HS-5 (cell line): ENCODE measurements at regions not wholly inside any gene's neighbourhood (a gene's known extent, or its start where the extent isn't known, plus 50 kb on each side); places are given as distances from the start of the nearest gene placed in this dataset.
A peak's percentile ranks its signal among the peaks of the same experiment; 100 is the strongest.

Experiments
- DNase-seq: peaks from one replicate; pipeline ENCODE4 v3.0.0-alpha.2; 2012; ENCODE audit warnings: low read depth

DNA sequence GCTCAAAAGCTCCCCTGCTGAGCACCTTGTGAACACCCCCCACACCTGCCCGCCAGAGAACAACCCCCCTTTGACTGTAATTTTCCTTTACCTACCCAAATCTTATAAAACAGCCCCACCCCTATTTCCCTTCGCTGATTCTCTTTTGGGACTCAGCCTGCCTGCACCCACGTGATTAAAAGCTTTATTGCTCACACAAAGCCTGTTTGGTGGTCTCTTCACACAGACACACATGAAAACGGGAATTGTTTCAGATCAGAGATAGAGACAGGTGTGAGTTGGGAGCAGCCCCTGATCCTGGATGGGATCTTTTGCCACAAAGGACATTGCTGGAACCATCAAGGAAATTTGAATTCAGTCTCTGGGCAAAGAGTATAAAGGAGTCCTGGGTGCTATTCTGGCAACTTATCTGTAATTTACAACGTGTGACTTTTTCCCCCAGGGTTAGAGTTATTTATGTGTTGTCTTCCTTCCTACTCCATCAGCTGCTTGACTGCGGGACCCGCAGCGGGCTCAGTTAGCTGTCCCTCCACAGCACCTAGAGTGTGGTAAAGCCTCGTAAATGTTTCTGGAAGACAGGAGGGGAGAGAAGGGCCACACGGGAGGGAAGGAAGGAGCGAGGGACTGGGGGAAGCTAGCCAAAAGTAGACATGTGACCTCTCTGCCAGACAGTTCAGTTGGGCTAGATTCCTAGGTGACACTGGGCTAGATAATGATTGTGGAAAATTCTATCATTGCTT, 437.0 kb downstream of the ZNF608 start:
- no peak for DNase-seq

DNA sequence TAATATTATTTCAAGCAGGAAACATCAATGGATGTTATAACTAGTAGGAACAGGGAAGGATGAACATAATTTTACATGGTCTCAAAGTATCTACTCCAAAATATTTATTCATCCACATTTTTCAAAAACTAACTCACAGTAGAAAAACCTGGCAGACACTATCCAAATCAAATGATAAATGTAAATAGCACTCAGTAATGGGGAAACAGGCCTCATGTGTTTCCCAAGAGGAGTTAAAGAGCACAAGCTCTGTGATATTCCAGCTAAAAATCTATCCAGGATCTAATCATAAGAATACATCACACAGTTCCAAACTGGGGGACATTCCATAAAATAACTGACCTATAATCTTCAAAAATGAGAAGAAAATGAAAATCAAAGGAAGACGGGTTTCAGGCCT, 443.1 kb downstream of the ZNF608 start:
- no peak for DNase-seq

DNA sequence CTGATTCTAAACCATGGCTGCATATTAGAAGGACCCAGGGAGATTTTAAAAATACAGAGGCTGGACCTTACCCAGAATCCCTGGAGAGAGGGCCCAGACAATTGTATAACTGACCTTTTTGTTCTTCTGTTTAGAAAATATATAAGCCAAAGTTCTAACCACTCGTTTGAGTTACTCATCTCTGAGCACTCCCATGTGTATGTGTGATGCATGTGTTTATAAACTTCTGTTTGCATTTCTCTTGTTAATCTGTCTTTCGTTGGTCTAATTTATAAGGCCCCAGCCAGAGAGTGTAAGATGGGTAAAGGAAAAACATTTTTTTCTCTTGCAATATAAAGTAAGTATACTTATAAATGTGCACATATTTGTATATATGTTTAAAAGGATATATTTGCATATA, 443.9 kb downstream of the ZNF608 start:
- DNase-seq = no peak

DNA sequence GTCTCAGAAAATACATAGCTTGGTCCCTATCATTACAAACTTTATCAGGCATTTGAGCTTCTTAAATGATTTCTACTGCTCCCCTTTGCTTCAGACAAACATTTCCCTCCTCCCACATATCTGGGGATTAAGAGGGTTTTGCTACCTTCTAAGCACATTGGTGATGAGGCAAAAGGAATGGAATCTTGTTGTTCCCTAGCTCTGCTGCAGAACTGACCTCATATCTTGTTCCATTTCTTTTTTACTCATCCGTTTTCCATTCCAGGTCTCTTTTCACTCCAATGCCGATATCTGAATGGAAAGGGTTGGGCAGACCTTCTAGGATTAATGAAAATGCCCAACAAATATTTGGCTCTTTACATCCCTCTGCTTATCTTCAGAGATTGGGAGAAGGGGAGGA, 444.6 kb downstream of the ZNF608 start:
- DNase-seq = no peak

DNA sequence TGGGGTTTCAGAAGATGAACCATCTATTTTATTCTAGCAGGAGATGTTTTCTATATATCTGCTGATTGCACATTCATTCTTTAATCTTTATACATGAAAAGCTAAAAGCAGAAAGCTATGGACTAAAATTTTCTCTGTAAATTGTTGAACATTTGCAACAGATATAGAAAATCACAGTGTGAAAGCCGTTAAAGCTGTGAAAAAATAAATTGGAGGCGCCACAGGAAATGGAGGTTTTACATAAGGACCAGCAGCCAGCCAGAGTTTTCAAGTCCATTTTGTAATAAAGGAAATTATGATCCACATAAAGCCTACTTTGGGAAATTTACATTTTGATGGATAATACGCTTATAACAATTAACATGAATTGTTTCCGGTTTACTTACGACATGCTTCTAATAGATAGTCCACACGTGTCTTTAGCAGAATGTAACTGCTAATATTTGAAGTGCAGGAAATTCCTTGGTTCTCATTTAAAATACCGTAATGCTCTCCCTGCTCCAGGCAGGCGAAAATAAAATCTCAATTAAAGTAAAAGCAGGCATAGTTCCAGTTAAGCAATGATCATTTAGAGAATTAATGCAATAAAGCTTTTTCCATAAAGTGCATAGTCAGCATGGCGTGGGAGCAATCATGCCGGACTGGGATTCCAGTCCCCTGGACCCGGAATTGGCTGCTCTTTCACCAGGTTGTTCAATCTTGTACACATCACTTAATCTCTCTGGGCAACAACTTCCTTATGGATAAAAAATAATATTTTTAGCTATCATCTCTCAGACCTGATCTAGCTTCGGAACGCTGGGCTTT, 445.4 kb downstream of the ZNF608 start:
- DNase-seq = no peak

DNA sequence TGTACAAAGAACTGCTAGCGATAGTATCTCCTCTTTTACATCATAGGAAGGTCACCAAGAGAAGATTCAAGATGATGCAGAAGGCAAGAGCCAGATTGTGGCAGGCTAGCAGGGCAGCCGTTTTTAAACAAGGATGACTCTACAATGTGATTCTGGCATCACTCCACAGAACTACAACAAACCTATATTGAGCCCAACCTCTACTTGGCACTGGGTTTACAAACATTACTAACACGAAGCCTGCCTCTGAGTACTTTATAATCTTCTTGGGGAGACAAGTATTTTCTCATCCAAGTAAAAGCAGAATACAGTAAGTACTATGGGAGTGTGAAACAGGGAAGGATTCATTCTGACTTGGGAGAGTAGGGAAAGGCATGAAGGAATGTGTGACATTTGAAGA, 448.6 kb downstream of the ZNF608 start:
- no peak for DNase-seq

DNA sequence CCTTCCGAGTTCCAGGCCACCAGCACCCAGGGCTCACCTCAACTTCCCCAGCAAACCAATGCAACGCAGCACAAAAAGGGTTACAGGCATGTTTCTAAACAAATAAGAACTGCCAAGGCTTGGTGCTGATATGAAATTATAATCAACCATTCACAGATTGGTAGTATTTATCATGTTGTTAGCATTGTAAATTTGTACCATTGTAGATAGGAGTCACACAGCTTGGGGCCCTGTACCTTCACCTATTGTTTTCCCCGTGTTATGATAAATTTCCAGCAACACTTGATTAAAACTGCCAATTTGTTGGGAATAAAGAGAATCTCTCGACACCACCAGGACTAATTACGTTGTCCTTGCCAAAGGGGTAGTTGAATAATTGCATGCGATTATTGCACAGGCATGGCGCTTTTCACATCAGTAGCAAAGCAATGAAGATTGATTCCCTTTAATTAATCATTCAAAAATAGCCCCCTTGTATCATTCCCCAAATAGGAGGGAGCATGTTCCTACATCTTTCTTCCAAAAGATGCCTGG, 454.1 kb downstream of the ZNF608 start:
- DNase-seq = no peak

DNA sequence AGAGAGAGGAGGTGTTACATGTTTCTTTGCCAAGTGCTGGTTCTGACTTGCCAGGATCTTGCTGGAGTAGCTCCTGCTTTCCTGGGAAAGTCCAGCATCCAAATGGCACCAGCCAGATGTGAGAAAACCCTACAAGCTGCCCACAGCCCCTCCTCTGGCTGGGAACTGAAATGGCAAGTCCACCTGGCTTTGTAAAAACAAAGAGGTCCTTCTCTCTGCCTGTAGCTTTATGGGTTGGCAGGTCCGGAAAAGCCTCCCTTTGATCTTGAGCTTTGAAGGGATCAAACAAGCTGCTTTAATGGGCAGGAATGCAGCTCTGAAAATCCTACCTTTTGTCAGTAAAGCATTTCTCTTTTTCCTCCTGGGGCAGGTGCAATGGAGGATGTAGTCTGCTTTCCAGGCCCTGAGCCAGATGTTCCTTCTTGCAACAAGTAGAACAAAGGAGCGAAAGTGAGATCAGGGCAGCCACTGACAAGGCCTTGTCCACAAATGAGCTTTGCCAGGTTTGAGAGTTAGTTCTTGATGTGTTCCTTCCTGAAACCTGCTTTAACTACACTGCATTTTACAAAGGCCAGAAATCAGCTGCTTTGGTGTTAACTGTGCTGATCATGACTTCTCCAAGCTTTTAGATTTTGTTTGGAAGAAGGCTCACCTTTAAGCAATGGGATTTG, 456.7 kb downstream of the ZNF608 start:
- no peak for DNase-seq

DNA sequence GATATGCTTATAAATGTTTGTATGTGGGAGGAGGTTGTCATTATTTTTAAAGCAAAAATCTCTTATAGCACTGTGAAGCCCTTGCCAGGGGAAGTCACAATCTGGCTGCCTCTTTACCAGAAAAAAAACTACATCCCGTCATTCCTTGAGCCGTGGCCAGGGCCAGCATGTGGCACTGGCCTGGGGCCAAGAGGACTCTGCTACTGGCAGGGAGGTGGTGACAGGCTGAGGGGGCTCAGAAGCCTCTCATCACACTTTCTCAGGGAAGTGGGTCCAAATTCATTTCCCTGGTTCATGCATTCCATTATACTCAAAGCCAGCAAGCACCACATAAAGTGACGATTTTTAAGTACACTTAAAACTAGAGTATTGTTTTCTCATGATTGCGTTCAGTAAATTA, 457.3 kb downstream of the ZNF608 start:
- no peak for DNase-seq

DNA sequence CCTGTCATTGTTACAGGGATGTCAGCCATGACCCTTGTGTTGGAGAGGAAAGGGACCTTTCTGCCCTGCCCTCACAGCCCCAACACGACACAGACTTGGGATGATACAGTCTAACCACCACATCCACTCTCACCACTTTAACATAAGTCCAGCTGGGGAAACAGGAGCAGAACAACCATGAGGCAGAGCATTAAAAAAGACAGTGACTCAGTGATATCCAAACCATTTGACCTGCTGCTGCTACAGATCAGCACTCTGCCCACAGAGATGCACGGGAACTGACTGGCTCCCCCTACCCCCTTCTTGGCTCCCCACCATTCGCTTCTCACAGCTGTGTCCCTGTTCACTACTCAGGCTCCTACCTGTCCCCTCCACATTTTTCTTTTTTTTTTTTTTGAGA, 458.6 kb downstream of the ZNF608 start:
- DNase-seq = no peak

DNA sequence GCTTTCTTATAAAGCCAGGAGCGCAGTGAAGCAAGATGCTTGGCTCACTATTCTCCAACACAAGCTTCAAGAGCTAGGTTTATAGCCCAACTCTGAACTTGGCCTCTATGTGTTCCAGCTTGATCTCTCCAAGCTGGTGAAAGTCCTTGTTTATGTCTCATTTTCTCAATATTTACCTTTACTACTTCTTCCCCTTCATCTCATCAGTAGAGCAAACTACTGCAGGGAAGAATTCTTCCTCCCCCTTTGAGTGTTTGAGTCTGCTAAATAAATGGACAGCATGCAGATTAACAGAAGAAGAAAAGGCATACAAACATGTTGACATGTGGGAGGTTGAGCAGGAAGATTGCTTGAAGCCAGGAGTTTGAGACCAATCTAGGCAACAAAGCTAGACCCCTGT, 460.7 kb downstream of the ZNF608 start:
- DNase-seq = no peak

DNA sequence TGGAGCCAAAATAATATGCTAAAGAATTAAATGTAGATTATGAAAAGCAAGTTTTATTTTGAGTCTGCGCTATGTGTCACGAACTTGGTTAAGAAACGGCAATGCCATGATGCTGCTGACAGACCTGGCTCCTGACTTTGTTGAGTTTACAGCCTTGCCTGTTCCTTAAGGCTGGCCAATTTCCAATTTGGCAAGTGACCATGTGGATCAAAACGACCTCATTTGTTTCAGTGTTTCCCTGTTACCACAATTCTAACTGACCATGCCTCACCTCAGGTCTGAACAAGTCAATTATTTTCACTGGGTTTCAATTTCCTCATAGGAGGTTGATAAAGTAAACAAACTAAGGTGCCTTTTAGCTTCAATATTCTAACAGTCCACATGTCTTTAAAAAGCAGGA, 461.4 kb downstream of the ZNF608 start:
- no peak for DNase-seq

DNA sequence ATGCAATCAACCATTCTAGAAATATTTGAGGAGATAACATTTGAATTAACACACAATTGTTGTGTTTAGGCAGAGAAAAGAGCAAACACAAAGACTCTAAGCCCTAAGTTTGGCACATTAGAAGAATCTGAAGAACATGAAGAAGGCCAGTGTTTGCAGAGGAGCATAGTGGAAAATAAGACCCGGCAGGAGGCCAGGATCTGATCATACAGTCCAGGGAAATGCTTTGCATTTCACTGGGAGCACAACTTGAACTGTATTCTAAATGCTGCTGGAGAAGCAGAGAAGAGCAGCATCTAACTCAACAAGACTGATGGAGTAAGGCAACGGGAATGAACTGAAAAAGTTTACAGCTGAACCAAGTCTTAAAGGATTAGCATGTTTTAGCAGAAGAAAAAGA, 463.4 kb downstream of the ZNF608 start:
- DNase-seq = no peak

DNA sequence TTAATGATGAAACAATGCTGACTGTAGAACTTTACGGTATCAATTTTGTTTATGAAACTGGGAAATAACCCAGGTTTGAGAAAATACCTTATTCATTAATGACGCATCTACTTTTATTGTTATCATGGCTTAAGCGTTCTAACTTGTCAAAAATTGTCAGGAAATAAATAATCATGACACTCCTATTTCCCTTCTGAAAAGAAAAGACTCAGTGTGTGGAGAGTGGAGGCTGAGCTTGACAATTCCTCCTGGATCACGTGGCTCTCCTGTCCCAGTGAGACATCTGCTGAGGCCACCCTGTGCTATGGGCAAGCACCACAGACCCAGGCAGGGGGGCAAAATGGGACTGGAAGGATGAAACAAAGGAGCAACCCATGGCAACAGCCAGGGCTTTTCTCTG, 466.4 kb downstream of the ZNF608 start:
- DNase-seq = no peak

DNA sequence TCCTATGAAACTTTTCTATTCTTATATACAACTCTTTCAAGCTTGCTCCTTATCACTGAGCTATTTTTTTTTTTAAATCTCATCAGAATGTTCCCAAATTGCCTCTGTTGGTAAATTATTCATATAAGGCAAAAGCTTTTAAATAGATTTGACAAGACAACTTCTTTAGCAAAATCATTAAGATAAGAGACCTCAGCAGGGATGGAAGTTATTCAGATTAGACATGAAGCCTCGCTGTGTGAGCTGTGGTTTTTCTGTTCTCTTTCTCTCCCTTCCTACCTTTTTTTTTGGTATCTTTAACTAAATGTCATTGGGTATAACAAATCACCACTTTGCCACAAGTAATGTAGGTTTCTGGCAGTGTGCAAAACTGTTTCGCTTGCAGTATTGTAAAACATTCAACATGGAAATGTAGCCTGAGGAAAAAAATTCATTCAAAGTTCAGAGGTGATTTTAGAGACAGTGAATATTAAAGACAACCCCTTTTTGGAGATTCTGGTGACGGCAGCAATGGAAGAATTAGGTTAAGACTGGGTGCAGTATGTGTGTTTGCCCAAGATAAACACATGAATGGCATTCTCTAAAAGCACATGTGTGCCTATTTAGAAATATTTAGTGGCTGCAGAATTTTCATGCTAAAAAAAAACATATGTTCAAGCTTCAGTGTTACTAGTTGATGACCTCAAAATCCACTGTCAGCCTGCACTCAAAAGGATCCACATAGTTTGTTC, 467.1 kb downstream of the ZNF608 start:
- no peak for DNase-seq

DNA sequence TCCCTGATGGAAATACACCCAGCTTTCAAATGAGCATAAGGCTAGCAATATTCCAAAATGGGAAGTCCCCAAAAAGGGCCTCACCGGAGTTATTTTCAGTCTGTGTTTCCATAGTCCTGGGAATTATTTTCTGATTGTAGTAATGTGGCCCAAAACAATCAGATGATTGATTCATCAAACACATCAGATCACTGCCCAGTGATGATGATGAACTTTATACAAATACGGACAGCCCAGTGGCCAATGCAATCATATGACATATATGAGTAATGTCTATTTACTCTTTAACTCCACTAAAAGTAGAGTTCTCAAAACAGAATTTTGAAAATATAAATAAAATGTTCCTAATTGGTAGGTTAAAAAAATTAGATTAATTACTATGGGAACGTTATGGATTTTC, 467.8 kb downstream of the ZNF608 start:
- no peak for DNase-seq

DNA sequence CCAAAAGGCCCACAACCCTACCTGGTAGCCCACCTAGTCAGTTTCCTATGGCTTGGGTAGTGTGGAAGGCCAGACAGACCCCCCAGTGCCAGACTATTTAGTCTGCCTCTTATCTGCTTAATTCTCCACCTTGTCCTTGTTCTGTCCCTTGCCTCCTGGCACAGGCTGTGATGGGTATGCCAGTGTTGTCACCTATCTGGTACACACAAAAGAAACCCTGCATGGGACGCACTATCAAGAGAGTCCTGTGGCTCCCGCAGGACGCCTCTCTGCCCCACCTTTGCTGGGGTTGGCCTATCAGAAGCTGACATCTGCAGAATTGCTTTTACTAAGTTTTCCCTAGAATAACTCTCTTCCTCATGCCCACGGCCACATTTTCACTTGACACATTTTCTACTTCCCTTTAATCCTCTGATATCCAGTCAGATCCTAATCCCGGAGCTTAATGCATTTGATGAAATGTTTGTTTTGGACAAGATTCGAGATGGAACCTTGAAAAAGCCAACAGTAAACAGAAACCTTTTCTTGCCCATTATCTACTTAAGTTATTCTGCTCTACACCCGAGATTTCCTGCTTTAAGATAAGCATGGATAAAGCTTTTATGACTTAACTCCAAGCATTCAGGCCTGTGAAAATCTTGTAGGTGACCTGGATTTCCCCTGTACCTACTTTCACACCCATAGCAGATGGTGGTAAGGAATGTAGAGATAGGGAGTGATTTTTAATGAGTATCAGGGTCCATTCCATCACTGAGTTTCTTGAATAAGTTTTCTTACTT, 468.5 kb downstream of the ZNF608 start:
- DNase-seq = no peak

DNA sequence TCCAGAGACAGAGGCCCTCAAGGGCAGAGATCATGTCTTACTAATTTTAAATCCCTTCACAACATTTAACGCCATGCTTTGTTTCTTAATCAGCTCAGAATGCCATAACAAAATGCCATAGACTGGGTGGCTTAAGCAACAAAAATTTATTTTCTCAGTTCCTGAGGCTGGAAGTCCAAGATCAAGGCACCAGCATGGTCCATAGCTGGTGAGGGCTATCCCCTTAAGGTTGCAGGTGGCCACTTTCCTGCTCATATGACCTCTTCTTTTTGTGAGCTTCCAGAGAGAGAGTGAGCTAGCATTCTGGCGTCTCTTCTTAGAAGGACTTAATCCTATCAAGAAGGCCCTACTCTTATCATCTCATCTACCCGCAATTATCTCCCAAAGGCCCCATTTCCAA, 470.3 kb downstream of the ZNF608 start:
- no peak for DNase-seq

DNA sequence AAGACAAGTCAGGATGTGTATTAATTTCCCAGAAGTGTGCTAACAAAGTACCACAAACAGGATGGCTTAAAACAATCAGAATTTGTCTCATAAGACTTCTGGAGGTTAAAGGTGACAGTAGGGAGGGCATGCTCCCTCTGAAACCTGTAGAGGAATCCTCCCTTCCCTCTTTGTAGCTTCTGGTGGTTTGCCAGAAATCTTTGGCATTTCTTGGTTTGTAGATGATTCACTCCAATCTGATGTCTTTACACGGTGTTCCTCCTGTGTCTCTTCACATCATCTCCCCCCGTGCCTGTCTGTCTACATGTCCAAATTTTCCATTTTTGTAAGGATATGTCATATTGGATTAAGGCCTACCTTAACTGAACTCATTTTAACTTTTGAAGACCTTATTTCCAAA, 471.5 kb downstream of the ZNF608 start:
- DNase-seq = peak; percentile 29

DNA sequence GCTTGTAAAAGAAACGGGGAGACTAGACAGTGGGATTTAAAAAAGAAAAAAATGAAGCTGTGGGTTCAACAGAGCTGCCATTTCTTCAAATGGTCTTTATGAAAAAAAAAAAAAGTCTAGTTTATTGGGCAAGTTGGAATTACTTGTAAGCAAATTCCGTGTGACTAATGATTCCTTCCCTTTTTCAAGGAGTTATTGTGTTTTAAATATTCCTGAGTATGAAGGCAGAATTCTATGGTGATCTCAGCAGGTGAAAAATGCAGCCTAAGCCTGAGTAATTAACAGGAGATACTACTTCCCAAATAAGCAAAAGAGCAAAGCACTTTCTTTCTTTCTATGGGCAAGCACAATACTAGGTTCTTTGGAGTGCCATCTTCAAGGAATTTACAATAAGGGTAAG, 481.9 kb downstream of the ZNF608 start:
- DNase-seq = no peak

DNA sequence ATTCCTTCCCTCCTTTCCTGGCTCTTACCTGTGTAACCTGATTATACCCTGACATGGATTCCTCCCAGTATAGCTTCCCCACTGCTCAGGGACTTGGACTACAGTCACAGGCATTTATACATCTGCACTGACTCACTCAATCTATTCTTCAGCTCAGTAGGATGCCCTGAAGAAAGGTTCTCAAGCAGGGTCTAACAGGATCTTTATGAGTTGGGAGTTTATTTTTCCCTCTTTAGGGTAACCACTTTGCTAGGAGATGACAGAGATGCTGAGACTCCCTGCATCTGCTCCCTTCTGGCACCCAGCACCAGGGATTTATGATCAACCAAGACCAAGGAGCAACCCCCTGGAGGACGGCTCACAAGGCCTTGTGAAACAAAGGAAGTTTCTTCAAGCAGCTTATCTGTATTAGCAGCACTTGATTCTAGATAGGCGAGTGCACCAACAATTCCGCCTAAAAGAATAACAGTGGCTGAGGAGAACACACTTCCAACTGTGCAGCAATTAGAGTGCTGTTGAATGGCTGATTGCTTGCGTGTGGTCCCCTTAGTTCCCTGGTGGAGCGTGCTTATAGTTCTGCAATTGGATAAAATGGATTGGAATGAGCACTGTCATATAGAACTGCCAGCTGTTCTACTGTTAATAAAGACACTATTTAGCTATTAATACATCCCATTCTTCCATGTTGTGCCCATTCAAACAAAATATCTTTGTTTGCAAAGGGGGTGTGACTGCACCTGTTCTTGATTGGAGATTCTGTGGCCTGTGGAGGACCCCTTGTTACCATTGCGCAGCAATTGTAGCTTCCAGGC, 482.6 kb downstream of the ZNF608 start:
- DNase-seq = no peak
